ENCODE measurements at regions not wholly inside any gene's neighbourhood (a gene's known extent, or its start where the extent isn't known, plus 50 kb on each side); places are given as distances from the start of the nearest gene placed in this dataset.

DNA sequence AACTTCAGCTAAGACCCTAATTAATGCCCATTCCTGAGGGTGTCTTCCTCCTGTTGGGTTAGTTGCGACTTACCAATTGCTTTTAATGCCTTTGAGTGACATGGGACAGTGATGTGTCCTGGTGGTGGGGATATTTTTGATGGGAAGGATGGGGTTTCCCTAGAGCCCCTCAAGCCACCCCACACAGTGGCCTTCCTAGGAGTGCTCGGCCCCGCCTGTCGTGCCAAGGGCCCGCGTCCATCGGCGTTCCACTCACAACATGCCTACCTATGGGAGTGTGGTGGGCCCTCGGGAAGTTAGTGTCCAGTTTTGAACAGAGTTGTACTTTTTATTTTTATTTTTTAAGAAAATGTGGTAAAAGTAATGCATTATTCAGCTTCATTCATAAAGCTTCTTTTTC lies 50.1 kb upstream of the TSPAN2 start:
- DNase-seq: no peak
